ENCODE measurements at regions not wholly inside any gene's neighbourhood (a gene's known extent, or its start where the extent isn't known, plus 50 kb on each side); places are given as distances from the start of the nearest gene placed in this dataset.
A peak's percentile ranks its signal among the peaks of the same experiment; 100 is the strongest.
"Not testable (repeated sequence)": the region's sequence is repeated elsewhere in the genome, so short reads cannot be mapped to it uniquely, and the experiment has no call there.

DNA sequence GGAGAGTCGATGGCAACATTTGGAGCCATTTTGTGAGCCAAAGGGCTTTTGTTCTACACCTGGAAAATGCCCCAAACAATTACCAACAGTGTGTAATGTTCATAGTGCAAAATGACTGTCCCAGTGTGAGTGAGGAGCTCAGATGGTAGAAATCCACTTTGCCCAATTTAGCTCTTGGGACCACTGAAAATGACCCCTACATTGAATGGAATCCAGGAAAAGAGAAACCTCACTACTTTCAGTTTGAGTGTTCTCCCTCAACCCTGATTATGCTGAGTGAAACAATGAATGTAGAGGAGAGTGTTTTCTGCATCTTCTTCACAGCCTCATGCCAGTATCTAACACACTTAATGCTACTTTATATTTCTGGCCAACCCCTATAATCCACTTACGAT, 84.9 kb upstream of the NRN1 start:
- H3K4me1 ChIP-seq = peaks cover 0 to 2% (median 0%) of the 10 kb centered on the region in 4 donors
- TF ChIP-seq, protein P1, sequence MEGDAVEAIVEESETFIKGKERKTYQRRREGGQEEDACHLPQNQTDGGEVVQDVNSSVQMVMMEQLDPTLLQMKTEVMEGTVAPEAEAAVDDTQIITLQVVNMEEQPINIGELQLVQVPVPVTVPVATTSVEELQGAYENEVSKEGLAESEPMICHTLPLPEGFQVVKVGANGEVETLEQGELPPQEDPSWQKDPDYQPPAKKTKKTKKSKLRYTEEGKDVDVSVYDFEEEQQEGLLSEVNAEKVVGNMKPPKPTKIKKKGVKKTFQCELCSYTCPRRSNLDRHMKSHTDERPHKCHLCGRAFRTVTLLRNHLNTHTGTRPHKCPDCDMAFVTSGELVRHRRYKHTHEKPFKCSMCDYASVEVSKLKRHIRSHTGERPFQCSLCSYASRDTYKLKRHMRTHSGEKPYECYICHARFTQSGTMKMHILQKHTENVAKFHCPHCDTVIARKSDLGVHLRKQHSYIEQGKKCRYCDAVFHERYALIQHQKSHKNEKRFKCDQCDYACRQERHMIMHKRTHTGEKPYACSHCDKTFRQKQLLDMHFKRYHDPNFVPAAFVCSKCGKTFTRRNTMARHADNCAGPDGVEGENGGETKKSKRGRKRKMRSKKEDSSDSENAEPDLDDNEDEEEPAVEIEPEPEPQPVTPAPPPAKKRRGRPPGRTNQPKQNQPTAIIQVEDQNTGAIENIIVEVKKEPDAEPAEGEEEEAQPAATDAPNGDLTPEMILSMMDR (IDR thresholded peaks at IDR 0.05) = no peak
- TF ChIP-seq EP300 (IDR thresholded peaks at IDR 0.05) (no peak), POLR2A (IDR thresholded peaks at IDR 0.05) (no peak)
- 79 to 92% methylated on average over 2 of the region's 2 CpGs for WGBS, 2 donors
- peaks cover 0 to 4% (median 0%) of the 10 kb centered on the region in 4 donors for H3K9me3 ChIP-seq
- H3K4me3 ChIP-seq = no peak overlapping the region
- no peaks in the 10 kb centered on the region for H3K36me3 ChIP-seq
- no peaks in the 10 kb centered on the region for H3K27me3 ChIP-seq
- no peak for DNase-seq (ENCODE audit: low spot score in 2 of 2)
- H3K27ac ChIP-seq = no peak overlapping the region

DNA sequence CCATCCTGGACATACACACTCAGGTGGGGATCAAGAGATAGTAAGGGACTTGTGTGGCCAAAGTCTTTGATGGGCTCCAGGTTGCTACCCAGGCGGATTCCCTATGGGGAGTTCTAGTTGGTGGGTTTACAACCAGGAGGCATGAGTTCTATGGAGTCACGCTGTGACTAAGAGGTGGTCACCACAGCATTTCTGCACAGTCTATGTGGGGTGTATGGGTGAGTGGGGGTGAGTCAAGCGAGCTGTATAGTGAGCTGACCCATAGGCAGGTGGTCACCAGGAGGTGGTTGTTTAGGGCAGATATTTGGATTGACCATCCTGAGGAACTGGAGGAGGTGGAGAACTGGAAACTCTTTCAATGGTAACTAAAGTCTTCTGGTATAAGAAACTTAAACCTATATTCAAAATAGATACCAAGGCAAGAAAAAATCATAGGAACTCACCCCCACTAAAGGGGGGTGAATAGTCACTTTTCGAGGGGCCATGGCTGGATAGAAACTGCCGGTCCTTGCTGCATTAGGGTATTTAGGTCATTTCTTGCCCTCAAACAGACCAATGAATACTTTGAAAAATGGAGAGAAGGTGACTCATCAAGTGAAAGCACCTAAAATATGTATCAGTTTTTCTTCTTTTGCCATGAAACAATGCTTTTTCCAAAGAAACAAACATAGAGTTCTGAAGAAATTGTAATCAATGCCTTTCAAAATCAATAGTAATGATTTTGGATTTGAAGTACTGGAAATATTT, 84.3 kb upstream of the NRN1 start:
- DNase-seq (ENCODE audit: low spot score in 2 of 2) = no peak
- Histone ChIP-seq H3K4me1 (peaks cover 0 to 5% (median 2%) of the 10 kb centered on the region in 4 donors), H3K27me3 (no peaks in the 10 kb centered on the region), H3K4me3 (no peak overlapping the region), H3K9me3 (no peaks in the 10 kb centered on the region), H3K27ac (no peak overlapping the region), H3K36me3 (no peaks in the 10 kb centered on the region)
- 83 to 95% methylated on average over 5 of the region's 5 CpGs for WGBS, 2 donors
- TF ChIP-seq EP300 (IDR thresholded peaks at IDR 0.05) (no peak), POLR2A (IDR thresholded peaks at IDR 0.05) (no peak)
- TF ChIP-seq, protein P1 (IDR thresholded peaks at IDR 0.05) = no peak

DNA sequence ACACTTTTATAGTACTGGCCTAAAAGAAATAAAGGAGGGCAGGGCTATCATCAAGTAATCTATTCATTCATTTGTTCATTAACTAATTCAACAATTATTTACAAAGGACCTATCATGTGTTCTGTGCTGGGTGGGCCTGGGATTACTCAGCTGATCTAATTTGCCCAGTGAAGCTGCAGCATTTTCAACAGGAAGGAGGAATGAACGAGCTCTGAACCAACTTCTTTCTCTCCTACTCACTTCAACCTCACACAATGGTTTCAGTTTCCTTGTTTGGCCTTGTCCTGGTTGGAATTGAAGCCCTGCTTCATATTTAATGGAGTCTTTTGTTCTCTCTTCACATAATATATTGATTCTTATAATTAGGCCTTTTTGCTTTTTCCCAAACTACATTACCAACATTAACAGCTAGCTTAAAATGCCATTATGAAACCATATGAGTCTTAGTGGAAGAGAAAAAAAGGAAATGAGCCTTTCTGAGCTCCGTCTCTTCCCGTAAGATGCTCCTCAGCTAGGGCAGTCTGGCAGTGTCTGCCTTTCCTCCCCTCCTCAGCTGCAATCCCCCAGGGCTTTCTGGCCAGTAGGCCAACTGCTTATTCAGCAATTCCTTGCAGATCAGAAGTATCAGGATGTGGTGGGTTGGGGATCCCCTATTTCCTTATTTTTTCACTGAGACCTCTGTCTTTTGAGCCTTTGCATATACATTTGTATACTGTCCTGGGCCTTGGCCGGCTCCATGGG, 79.4 kb upstream of the NRN1 start:
- DNase-seq (ENCODE audit: low spot score in 2 of 2) = no peak

DNA sequence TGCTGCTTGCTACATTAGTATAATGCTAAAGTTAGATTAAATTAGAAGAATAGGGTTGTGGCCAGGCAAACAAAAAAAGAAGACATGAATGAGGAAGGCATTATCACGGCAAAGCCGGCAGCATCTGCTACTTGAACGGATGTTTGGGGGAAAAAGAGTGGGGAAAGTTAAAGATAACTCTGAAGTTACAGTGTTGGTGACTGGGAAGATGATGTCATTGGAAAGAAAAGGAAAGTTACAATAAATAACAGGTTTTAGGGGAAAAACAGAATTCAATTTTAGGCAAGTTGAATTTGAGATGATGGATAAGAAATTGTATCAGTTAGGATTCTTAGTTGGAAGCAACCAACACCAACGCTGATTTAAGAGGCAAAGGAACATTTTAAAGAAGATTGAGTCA, 74.2 kb upstream of the NRN1 start:
- WGBS, 2 donors = 91 to 94% methylated on average over 4 of the region's 4 CpGs
- TF ChIP-seq POLR2A (IDR thresholded peaks at IDR 0.05) = no peak
- TF ChIP-seq, protein P1 (IDR thresholded peaks at IDR 0.05) = no peak
- no peak for TF ChIP-seq EP300 (IDR thresholded peaks at IDR 0.05)
- no peaks in the 10 kb centered on the region for H3K36me3 ChIP-seq
- DNase-seq (ENCODE audit: low spot score in 2 of 2) = no peak
- H3K27me3 ChIP-seq = no peaks in the 10 kb centered on the region
- H3K4me3 ChIP-seq = no peak overlapping the region
- no peaks in the 10 kb centered on the region for H3K4me1 ChIP-seq
- H3K27ac ChIP-seq = no peak overlapping the region
- H3K9me3 ChIP-seq = peaks cover 0 to 18% (median 0%) of the 10 kb centered on the region in 4 donors

More for the DNA sequence above, 79.4 kb upstream of the NRN1 start:
- 16 to 31% methylated on average over 4 of the region's 4 CpGs for WGBS, 2 donors
- no peak for TF ChIP-seq POLR2A (IDR thresholded peaks at IDR 0.05)
- no peak for TF ChIP-seq EP300 (IDR thresholded peaks at IDR 0.05)
- no peak overlapping the region for H3K4me3 ChIP-seq
- H3K27ac ChIP-seq = peak overlapping the region in 2 of 4 donors; percentile 32 to 57
- H3K27me3 ChIP-seq = no peaks in the 10 kb centered on the region
- H3K4me1 ChIP-seq = peaks cover 0 to 5% (median 2%) of the 10 kb centered on the region in 4 donors
- H3K36me3 ChIP-seq = no peaks in the 10 kb centered on the region
- H3K9me3 ChIP-seq = peaks cover 0 to 18% (median 0%) of the 10 kb centered on the region in 4 donors

- no peak overlapping the region for H3K27ac ChIP-seq
- no peaks in the 10 kb centered on the region for H3K36me3 ChIP-seq
- DNase-seq (ENCODE audit: low spot score in 2 of 2) = no peak
- H3K4me1 ChIP-seq = no peaks in the 10 kb centered on the region
- peaks cover 0 to 5% (median 0%) of the 10 kb centered on the region in 4 donors for H3K9me3 ChIP-seq
- TF ChIP-seq POLR2A (IDR thresholded peaks at IDR 0.05) = no peak
- TF ChIP-seq, protein P1 (IDR thresholded peaks at IDR 0.05) = no peak
- no peak for TF ChIP-seq EP300 (IDR thresholded peaks at IDR 0.05)
- no peak overlapping the region for H3K4me3 ChIP-seq
- H3K27me3 ChIP-seq = no peaks in the 10 kb centered on the region
Observed at GRCh38 chr6:6074190-6074589, 67.5 kb upstream of the NRN1 start.

GRCh38 chr6:6068157-6068556, 61.4 kb upstream of the NRN1 start:
- not testable (repeated sequence) for H3K4me1 ChIP-seq; H3K27ac ChIP-seq; H3K27me3 ChIP-seq; DNase-seq (ENCODE audit: low spot score in 2 of 2); H3K36me3 ChIP-seq; H3K4me3 ChIP-seq
- H3K9me3 ChIP-seq = peaks cover 0 to 18% (median 0%) of the 10 kb centered on the region in 4 donors
- WGBS, 2 donors = 93 to 99% methylated on average over 5 of the region's 5 CpGs

All from tibial nerve (tissue), 4 donors.